GM12878 (cell line): ENCODE measurements at regions not wholly inside any gene's neighbourhood (a gene's known extent, or its start where the extent isn't known, plus 50 kb on each side); places are given as distances from the start of the nearest gene placed in this dataset.

Source experiments
- BACH1 ChIP-seq: fragments of 450-650 bp; IDR thresholded peaks from 2 replicates; pipeline ENCODE4 v1.6.1; 2017; ENCODE audit warnings: mild to moderate bottlenecking, borderline replicate concordance
- BHLHE40 ChIP-seq, 2 experiments: fragments of 450-650 bp in 1 of 2; IDR thresholded peaks; 2 replicates each; pipeline ENCODE4 v1.6.1; 2011 to 2017; ENCODE audit warnings: low read depth in 2 of 2, borderline replicate concordance in 1 of 2, improper control_type of control experiment in 1 of 2, low read length in 1 of 2, mild to moderate bottlenecking in 1 of 2
- CHD2 ChIP-seq: IDR thresholded peaks from 2 replicates; pipeline ENCODE4 v1.6.1; 2011; ENCODE audit warnings: low read depth, low read length, improper control_type of control experiment, borderline replicate concordance
- IRF3 ChIP-seq: fragments of 450-650 bp; IDR thresholded peaks from 2 replicates; pipeline ENCODE4 v1.6.1; 2014; ENCODE audit warnings: mild to moderate bottlenecking
- MYB ChIP-seq: fragments of 150-350 bp; IDR thresholded peaks from 2 replicates; pipeline ENCODE4 v1.6.1; 2014; ENCODE audit warnings: mild to moderate bottlenecking, low read depth, low read length, borderline replicate concordance
- NRF1 ChIP-seq: conservative IDR thresholded peaks from 2 replicates; pipeline ENCODE4 v1.6.1; 2011; ENCODE audit warnings: mild to moderate bottlenecking, low read depth, low read length, improper control_type of control experiment
- PKNOX1 ChIP-seq: fragments of 450-650 bp; IDR thresholded peaks from 2 replicates; pipeline ENCODE4 v1.6.1; 2016; ENCODE audit warnings: mild to moderate bottlenecking
- POLR2AphosphoS5 ChIP-seq: IDR thresholded peaks from 2 replicates; pipeline ENCODE4 v1.6.1; 2011; ENCODE audit warnings: mild to moderate bottlenecking, low read length, inconsistent platforms
- RELB ChIP-seq: fragments of 450-650 bp; IDR thresholded peaks from 2 replicates; pipeline ENCODE4 v1.6.1; 2017; ENCODE audit warnings: low read depth, mild to moderate bottlenecking, moderate library complexity
- REST ChIP-seq: IDR thresholded peaks from 2 replicates; pipeline ENCODE4 v1.6.1; 2012; ENCODE audit warnings: mild to moderate bottlenecking, low read depth, low read length
- STAT3 ChIP-seq: IDR thresholded peaks from 2 replicates; pipeline ENCODE4 v1.6.1; 2011; ENCODE audit warnings: low read depth, low read length, improper control_type of control experiment
- SUPT20H ChIP-seq: IDR thresholded peaks from 2 replicates; pipeline ENCODE4 v1.6.1; 2011; ENCODE audit warnings: low read depth, mild to moderate bottlenecking, low read length, moderate library complexity, borderline replicate concordance; ENCODE audit not compliant: control insufficient read depth
- TARDBP ChIP-seq: IDR thresholded peaks from 2 replicates; pipeline ENCODE4 v1.6.1; 2016; ENCODE audit warnings: borderline replicate concordance
- TCF3 ChIP-seq: IDR thresholded peaks from 2 replicates; pipeline ENCODE4 v1.6.1; 2012; ENCODE audit warnings: low read depth, mild to moderate bottlenecking, low read length, borderline replicate concordance; ENCODE audit not compliant: insufficient read depth
- ZNF687 ChIP-seq: fragments of 450-650 bp; IDR thresholded peaks from 2 replicates; pipeline ENCODE4 v1.6.1; 2017; ENCODE audit warnings: mild to moderate bottlenecking, moderate library complexity

- TF ChIP-seq BHLHE40 (IDR thresholded peaks at IDR 0.05; ENCODE audit: borderline replicate concordance in 1 of 2, low read depth in 2 of 2, low read length in 1 of 2) (no peak), CHD2 (no peak), SUPT20H (no peak), TCF3 (no peak), RELB (no peak), IRF3 (no peak), TARDBP (no peak), NRF1 (no peak), STAT3 (no peak), REST (no peak), MYB (no peak), ZNF687 (no peak), POLR2AphosphoS5 (no peak), PKNOX1 (no peak), BACH1 (no peak)
Measured at GRCh38 chr12:67871231-67871630, 118.0 kb upstream of the IFNG-AS1 start (continued).
